HG03139 (cell line): ENCODE measurements at regions not wholly inside any gene's neighbourhood (a gene's known extent, or its start where the extent isn't known, plus 50 kb on each side); places are given as distances from the start of the nearest gene placed in this dataset.

Source experiments
- ATAC-seq: cut with Tn5 transposase; IDR thresholded peaks from one replicate; pipeline ENCODE4 v1.9.1; 2021; ENCODE audit not compliant: unreplicated experiment

- no peak for ATAC-seq
Observed at GRCh38 chr1:157195521-157196244, 57.5 kb upstream of the ETV3 start.

- no peak for ATAC-seq
Observed at GRCh38 chr1:157194731-157195520, 56.7 kb upstream of the ETV3 start.

- no peak for ATAC-seq
Observed at GRCh38 chr1:157193702-157194391, 55.7 kb upstream of the ETV3 start.

- no peak for ATAC-seq
Observed at GRCh38 chr1:157193219-157193618, 55.0 kb upstream of the ETV3 start.

- ATAC-seq, result no peak
Observed at GRCh38 chr1:157189986-157190982, 52.1 kb upstream of the ETV3 start.

- no peak for ATAC-seq
Observed at GRCh38 chr1:157189096-157189495, 50.9 kb upstream of the ETV3 start.
